ENCODE measurements at regions not wholly inside any gene's neighbourhood (a gene's known extent, or its start where the extent isn't known, plus 50 kb on each side); places are given as distances from the start of the nearest gene placed in this dataset.
"Not testable (repeated sequence)": the region's sequence is repeated elsewhere in the genome, so short reads cannot be mapped to it uniquely, and the experiment has no call there.

GRCh38 chr14:82994547-82994946 lies 1460.9 kb upstream of the SEL1L start:
- TF ChIP-seq SIN3A (IDR thresholded peaks at IDR 0.05; ENCODE audit: borderline replicate concordance, insufficient read depth, low read depth, low read length); REST (IDR thresholded peaks at IDR 0.05; ENCODE audit: insufficient read depth in 1 of 2, low read depth in 2 of 2, low read length in 1 of 2); CTCF (IDR thresholded peaks at IDR 0.05); POLR2AphosphoS5 (IDR thresholded peaks at IDR 0.05; ENCODE audit: low read depth, low read length): not testable (repeated sequence)
